Ovary (tissue), 3 donors: ENCODE measurements at regions not wholly inside any gene's neighbourhood (a gene's known extent, or its start where the extent isn't known, plus 50 kb on each side); places are given as distances from the start of the nearest gene placed in this dataset.

Source experiments
- CTCF ChIP-seq, 3 donors: fragments of 450-650 bp in 2 of 3; fragments of 200-600 bp in 1 of 3; IDR thresholded peaks; one replicate each; pipeline versions ENCODE4 v1.5.1 to v1.8.0; 2016 to 2022; ENCODE audit warnings: antibody characterized with exemption in 3 of 3, mild to moderate bottlenecking in 1 of 3
- EP300 ChIP-seq: sonication (generic); formaldehyde crosslinking; IDR thresholded peaks from one replicate; pipeline ENCODE4 v1.6.1; 2017; ENCODE audit warnings: antibody characterized with exemption
- POLR2A ChIP-seq: fragments of 450-650 bp; IDR thresholded peaks from one replicate; pipeline ENCODE4 v1.6.1; 2017; ENCODE audit warnings: antibody characterized with exemption, mild to moderate bottlenecking, moderate library complexity
- donor health status: DM: no; HTN: no; CAD: no.

- no peak for TF ChIP-seq CTCF (IDR thresholded peaks at IDR 0.05)
- TF ChIP-seq POLR2A, result no peak
- no peak for TF ChIP-seq EP300
These were observed 268.3 kb upstream of the SPRED2 start for GRCh38 chr2:65700720-65701119.
